ENCODE measurements at regions not wholly inside any gene's neighbourhood (a gene's known extent, or its start where the extent isn't known, plus 50 kb on each side); places are given as distances from the start of the nearest gene placed in this dataset.

- TF ChIP-seq CTCF (IDR thresholded peaks at IDR 0.05; ENCODE audit: low read depth, low read length) = no peak
- TF ChIP-seq POLR2A (IDR thresholded peaks at IDR 0.05; ENCODE audit: extremely low read depth, insufficient read length) = no peak
These were observed 229.1 kb upstream of the AKR1E2 start for GRCh38 chr10:4596951-4597350.

Measured in NB4 (cell line).